ENCODE measurements at regions not wholly inside any gene's neighbourhood (a gene's known extent, or its start where the extent isn't known, plus 50 kb on each side); places are given as distances from the start of the nearest gene placed in this dataset.
"Not testable (repeated sequence)": the region's sequence is repeated elsewhere in the genome, so short reads cannot be mapped to it uniquely, and the experiment has no call there.

- no peak for DNase-seq (ENCODE audit: low spot score)
Observed at GRCh38 chr2:199131876-199132275, 325.9 kb downstream of the SATB2 start.

DNA sequence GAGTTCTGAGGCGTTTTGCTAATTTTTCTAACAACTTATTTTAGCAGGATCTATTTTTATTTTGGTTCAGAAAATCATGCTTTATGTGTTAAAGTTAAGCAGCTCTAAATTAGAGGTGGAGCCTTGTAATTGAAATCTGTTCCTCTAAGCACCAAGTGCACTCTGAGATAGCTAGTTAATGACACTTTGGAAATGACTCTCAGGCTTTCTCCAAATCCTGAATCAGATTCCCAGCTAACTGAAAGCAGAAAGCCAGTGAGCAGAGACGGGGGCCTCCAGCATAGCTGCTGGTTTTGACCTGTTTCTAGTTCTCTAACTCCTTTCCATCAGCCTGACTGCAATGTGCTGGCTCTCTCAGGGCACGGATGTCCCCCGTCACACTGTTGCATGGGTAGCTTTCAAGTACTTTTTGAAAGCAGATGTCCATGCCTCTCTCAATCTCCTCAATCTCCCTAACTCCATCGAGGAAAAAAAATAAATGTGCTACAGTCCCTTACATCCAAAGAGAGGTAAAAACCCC lies 326.5 kb downstream of the SATB2 start:
- no peak for DNase-seq (ENCODE audit: low spot score)

DNA sequence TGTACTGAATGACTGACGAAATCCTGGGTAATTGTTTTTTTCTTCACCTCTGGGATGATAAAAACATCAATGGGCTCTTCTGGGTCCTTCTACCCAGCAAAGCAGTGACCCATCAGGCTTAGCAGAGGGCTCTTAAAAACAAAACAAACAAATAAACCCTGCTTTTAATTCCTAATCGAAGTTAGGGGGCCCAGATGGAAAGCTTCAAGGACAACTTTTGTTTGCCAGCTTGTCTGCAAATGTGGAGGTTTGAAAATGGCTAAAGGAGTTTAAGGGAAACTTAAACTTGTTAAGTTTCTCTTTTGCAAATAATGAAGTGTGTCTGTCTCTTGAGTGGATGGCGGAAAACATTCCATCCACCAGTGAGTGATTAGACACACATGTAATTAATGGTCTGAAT lies 327.2 kb downstream of the SATB2 start:
- DNase-seq (ENCODE audit: low spot score), result no peak

DNA sequence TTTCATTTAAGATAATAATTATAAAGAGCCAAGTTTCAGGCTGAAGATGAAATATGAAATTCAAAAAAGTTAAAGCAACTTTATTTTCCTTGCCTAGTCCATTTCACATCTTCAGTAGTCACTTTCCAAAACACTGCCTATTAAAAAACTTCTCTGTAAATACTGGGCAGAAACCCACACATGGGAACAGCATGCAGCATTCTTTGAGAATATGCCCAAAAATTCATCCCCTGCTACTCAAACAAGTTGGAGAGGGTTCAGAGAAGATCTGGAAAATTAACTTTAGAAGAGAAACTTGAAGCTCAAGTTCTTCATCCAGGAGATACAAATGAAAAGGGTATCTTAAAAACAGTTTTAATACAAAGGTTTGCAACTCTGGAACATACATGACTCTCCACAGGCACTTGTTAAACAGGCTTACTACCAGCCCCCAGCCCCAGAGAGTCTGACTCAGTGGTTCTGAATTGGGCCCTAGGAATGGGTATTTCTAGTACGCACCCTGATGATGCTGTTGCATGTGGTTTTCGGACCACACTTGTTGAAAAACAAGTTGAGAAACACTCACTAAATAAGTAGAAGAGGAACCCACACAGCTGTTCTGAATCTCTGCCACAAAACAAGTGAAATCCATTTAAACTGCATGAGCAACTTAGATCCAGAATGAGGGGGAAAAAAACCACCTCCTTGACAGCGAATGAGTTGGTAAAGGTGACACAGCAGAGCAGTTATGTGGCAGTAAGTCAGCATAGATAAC lies 329.1 kb downstream of the SATB2 start:
- DNase-seq (ENCODE audit: low spot score), result no peak

DNA sequence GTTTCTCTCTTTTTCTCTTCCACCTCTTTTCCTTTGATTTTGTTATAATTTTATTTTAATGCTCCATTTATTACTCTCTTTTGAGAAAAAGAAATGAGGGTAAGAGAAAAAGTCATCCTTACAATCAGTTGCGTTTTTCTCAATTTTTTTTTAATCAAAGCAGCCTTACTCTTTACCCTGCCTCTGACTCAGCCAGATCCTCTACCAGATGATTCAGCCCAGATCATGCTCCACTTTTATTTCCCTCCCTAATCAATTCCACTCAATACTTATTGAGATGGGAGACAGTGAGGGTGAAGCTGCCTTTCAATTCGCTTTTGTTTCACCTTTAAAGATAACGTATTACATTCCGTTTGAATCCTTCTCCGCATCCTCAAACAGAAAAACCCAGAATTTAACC lies 337.9 kb downstream of the SATB2 start:
- DNase-seq (ENCODE audit: low spot score), result no peak

GRCh38 chr2:199118673-199119112 lies 339.0 kb downstream of the SATB2 start:
- DNase-seq (ENCODE audit: low spot score), result no peak

GRCh38 chr2:199115169-199115568 lies 342.6 kb downstream of the SATB2 start:
- no peak for DNase-seq (ENCODE audit: low spot score)

DNA sequence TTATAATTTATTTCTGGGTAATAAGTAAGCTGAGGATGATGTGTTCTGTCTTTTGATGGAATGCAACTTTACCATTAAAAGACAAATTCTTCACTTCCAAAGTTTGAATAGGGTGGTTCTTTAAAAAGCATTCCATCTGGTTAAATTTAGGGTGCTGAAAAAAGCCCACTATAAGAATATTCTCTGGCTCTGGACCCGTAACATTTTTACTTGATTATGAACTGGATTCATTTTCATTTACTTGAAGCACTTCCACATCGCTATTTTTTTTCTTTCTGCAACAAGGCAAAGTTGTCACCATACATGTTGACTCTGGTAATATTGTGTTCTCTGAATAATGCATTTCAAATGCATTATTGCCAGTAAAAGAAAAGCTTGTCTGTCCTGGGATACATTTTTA lies 344.6 kb downstream of the SATB2 start:
- DNase-seq (ENCODE audit: low spot score), result no peak

- no peak for DNase-seq (ENCODE audit: low spot score)
Observed at GRCh38 chr2:199111458-199111857, 346.3 kb downstream of the SATB2 start.

DNA sequence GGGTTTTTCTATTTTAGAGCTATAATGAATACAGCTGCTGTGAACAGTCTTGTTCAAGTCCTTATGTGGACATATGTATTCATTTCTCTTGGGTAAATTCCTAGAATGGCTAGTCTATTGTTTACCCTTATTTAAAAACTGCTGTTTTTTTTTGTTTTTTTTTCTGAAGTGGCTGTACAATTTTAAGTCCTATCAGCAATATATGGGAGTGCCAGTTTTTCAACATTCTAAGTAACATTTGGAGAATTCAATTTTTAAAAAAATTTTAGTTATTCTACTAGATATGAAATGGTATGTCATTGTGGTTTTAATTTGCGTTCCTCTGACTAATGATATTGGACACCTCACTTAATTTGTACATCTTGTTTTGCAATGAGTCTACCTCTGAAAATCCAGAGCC lies 349.7 kb downstream of the SATB2 start:
- DNase-seq (ENCODE audit: low spot score), result no peak

DNA sequence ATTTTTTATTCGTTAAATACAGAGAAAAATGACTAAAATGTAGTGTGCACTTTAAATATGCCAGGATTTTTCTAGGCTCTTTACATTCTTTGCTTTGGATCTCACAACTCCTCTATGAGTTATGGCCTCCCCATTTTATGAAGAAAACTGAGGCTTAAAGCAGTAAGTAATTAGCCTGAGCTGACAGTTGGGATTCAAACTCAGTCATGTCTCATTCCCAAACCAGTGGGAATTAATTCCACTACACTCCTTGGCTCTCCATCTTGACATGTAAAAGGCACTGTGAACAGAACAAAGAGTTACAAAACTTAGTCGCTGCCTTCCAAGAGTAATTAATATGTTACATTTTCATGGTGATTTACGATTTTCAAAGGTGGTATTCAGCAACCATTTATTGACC lies 351.9 kb downstream of the SATB2 start:
- DNase-seq (ENCODE audit: low spot score), result no peak

DNA sequence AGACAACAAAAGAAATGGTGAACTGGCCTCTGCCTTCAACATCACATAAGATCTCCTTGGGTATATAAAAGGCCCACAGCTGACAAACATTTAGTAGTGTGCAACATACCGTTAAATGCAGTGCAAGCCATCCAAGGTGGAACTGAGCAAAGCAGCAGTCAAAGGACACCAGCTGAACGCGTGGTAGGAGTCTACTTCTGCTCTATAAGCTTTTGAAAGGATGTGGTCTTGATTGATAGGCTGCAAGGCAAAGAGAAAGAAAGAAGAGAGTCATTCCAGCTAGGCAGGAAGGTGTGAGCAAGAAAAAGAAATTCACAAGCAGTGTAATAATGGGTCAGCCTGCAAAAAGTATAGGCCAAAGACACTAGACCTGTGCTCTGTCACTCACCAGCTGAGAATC lies 356.3 kb downstream of the SATB2 start:
- no peak for DNase-seq (ENCODE audit: low spot score)

DNA sequence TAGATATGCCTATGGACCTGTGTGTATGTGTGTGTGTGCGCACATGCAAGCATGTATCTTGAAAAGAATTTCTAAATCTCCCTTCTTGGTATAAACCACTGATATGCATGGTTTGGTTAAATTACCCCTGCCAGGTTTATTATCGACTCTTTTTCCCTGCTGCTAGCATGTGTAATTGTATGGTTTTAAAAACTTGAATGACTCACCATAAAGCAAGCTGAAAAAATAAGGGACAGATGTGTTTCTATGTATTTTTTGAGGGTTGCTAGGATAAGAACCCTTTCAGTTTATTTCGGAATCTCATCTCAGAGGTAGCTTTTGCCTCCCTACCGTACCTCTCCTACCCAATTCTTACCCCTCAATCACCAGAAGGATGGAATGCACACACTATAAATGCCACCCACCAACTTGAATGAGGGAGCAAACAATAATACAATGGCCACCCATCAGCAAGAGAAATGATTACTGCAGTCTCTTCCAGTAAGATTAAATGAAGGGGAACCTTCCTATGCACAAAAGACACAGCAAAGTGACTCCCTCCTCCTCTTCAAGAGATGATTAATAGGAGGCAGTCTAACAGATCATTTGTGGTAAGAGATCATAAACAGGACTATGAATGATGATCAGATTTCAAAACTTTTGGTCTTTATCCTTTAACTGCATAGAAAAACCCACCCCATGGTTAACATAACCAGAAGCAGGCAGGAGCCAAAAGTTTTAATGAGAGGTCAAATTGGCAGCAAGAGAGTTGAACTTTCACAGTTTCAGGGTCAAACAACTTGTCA lies 357.2 kb downstream of the SATB2 start:
- DNase-seq (ENCODE audit: low spot score), result no peak

DNA sequence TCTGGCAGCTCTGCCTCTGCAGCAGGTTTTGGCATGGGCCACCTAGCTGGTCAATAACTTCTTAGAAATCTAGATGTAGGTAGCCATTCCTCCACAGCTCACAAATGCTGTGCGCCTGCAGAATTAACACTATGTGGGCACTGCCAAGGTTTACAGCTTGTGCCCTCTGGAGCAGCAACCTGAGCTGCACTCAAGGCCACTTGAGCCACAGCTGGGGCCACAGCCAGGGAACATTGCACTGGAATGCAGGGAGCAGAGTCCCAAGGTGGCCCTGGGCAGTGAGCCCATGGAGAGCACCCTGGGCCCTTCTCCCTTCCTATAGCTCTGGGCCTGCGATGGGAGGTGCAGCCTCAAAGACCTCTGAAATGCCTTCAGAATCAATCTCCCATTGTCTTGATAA lies 365.3 kb downstream of the SATB2 start:
- DNase-seq (ENCODE audit: low spot score), result no peak

- no peak for DNase-seq (ENCODE audit: low spot score)
Observed at GRCh38 chr2:199085261-199085660, 372.5 kb downstream of the SATB2 start.

DNA sequence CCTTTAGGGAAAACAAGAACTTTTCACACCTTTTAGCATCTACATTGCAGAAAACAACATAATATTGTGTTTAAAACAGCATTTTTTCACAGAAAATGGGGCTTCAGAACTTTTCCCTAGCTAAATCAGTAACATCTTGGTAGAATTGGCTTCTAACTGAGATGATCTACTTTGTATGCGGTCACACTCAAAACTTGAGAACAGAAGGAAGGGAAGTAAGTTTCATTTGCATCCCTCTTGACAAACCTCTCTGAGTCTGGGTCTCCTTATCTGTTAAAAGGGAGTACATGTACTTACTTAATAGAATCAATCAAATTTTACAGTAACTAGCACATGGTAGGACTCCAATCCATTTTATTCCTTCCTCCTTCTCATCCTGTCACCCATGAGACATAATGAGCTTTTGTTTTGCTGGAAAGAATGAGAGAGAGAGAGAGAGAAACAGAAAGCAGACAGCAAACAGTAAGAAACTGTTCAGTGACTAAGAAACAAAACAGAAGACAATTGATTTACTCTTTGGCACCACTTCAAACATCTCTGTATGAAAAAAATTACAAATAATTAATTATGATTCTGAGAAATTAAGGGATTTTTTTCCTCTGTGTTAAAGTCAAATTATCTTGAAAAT lies 387.3 kb downstream of the SATB2 start:
- no peak for DNase-seq (ENCODE audit: low spot score)

GRCh38 chr2:199064201-199064600 lies 393.5 kb downstream of the SATB2 start:
- no peak for DNase-seq (ENCODE audit: low spot score)

DNA sequence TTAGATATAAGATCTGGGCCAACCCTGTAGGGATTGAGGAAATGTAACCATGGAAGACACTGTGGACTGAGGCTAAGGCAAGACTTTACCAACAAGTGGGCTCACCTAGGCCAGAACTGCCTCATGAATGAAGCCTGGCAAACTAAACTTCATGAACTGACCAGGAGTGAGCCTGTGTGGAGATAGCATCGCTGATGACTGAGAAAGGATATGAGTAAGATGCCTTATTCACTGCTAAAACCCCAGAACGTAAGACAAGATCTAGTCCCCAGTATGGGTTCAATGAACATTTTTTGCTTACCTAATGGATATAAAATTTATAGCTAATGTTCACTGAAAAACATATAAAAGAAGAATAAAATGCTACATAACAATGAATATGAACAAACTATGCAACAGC lies 399.8 kb downstream of the SATB2 start:
- DNase-seq (ENCODE audit: low spot score), result no peak

DNA sequence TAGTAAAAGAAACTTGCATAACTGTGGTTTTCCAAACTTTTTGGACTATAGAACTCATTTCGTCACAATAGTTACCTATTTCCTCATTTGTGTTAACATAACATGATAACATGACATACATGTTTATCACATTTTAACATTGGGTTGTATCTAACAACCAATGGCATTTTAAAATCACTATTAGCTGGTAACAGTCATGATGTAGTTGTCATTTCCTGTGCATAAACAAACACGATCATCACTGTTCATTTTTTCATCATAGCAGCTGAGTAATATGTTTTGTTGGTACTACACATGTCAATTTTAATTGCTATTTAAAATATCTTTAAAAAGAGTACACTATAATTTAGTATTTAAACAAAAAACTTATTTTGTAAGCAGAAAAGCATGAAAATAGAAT lies 402.4 kb downstream of the SATB2 start:
- DNase-seq (ENCODE audit: low spot score), result no peak

DNA sequence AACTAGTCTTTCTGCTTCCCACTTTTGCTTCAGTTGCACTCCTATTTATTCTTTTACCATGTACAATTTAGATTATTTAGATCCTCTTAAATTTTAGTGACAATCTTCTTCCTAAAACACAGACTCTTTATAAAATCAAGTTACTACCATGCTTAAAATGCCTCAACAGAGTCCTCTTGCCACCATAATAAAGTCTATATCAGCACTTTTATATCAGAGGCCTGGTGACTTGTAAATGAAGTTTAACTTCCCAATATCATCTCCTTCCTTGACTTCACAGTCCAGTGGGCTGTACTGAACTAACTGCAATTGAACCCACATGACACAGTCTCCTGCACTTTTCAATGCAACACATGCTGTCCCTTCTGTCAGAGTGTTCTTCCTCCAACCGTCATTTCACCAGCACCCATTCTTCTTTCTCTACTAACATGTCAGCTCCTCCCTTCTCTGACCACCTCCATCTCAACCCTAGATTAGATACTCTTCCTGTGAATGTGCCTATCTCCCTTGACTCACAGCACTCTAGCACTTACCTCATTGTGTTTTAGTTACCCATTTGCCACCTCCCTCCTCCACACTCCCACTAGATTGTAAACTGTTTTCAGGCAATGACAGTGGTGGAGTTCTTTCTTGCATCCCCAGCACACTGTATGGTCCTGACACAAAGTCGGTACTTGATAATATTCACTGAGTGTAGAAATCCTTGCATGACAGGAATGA lies 414.9 kb downstream of the SATB2 start:
- no peak for DNase-seq (ENCODE audit: low spot score)

- no peak for DNase-seq (ENCODE audit: low spot score)
Observed at GRCh38 chr2:199040522-199040921, 417.2 kb downstream of the SATB2 start.

DNA sequence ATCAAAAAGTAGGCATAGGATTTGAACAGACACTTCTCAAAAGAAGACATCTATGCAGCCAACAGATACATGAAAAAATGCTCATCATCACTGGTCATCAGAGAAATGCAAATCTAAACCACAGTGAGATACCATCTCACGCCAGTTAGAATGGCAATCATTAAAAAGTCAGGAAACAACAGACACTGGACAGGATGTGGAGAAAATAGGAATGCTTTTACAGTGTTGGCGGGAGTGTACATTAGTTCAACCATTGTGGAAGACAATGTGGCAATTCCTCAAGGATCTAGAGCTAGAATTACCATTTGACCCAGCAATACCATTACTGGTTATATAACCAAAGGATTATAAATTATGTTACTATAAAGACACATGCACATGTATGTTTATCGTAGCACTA lies 424.0 kb downstream of the SATB2 start:
- not testable (repeated sequence) for DNase-seq (ENCODE audit: low spot score)
